GM19397 (cell line): ENCODE measurements at regions not wholly inside any gene's neighbourhood (a gene's known extent, or its start where the extent isn't known, plus 50 kb on each side); places are given as distances from the start of the nearest gene placed in this dataset.

Experiments
- ATAC-seq: cut with Tn5 transposase; IDR thresholded peaks from one replicate; pipeline ENCODE4 v1.9.1; 2021; ENCODE audit warnings: mild to moderate bottlenecking, moderate library complexity; ENCODE audit not compliant: unreplicated experiment

GRCh38 chr2:168338292-168338691 lies 90.9 kb upstream of the STK39 start:
- no peak for ATAC-seq

- no peak for ATAC-seq
These were observed 91.5 kb upstream of the STK39 start for GRCh38 chr2:168338803-168339437.

- ATAC-seq = no peak
These were observed 93.5 kb upstream of the STK39 start for GRCh38 chr2:168340931-168341330.

- no peak for ATAC-seq
These were observed 96.2 kb upstream of the STK39 start for GRCh38 chr2:168343586-168343985.

- no peak for ATAC-seq
These were observed 97.3 kb upstream of the STK39 start for GRCh38 chr2:168344706-168345105.

GRCh38 chr2:168345601-168346000 lies 98.2 kb upstream of the STK39 start:
- no peak for ATAC-seq

GRCh38 chr2:168346725-168347477 lies 99.5 kb upstream of the STK39 start:
- peak; percentile 74 for ATAC-seq

GRCh38 chr2:168348076-168348475 lies 100.7 kb upstream of the STK39 start:
- ATAC-seq = peak; percentile 59

- ATAC-seq = no peak
These were observed 103.0 kb upstream of the STK39 start for GRCh38 chr2:168350380-168350779.

GRCh38 chr2:168353251-168353650 lies 102.8 kb upstream of the CERS6 start:
- ATAC-seq = no peak

GRCh38 chr2:168354499-168354898 lies 101.6 kb upstream of the CERS6 start:
- ATAC-seq = no peak

GRCh38 chr2:168355121-168355520 lies 101.0 kb upstream of the CERS6 start:
- no peak for ATAC-seq

- ATAC-seq = no peak
These were observed 100.1 kb upstream of the CERS6 start for GRCh38 chr2:168355779-168356476.

- ATAC-seq = no peak
These were observed 99.6 kb upstream of the CERS6 start for GRCh38 chr2:168356477-168356835.

- ATAC-seq = peak; percentile 47
These were observed 98.1 kb upstream of the CERS6 start for GRCh38 chr2:168357797-168358472.

GRCh38 chr2:168359082-168359481 lies 97.0 kb upstream of the CERS6 start:
- no peak for ATAC-seq

GRCh38 chr2:168363347-168364092 lies 92.6 kb upstream of the CERS6 start:
- ATAC-seq = no peak

- ATAC-seq = no peak
These were observed 90.9 kb upstream of the CERS6 start for GRCh38 chr2:168365094-168365621.

- ATAC-seq = no peak
These were observed 87.0 kb upstream of the CERS6 start for GRCh38 chr2:168369031-168369430.

GRCh38 chr2:168371273-168372019 lies 84.6 kb upstream of the CERS6 start:
- ATAC-seq = peak; percentile 97
